ENCODE measurements at regions not wholly inside any gene's neighbourhood (a gene's known extent, or its start where the extent isn't known, plus 50 kb on each side); places are given as distances from the start of the nearest gene placed in this dataset.

- TF ChIP-seq CTCF (conservative IDR thresholded peaks at IDR 0.05) (no peak), ZFX (IDR thresholded peaks at IDR 0.05) (no peak)
Observed at GRCh38 chr16:79811541-79811940, 211.0 kb upstream of the MAF start.

All from C4-2B (cell line).